ENCODE measurements at regions not wholly inside any gene's neighbourhood (a gene's known extent, or its start where the extent isn't known, plus 50 kb on each side); places are given as distances from the start of the nearest gene placed in this dataset.
"Not testable (repeated sequence)": the region's sequence is repeated elsewhere in the genome, so short reads cannot be mapped to it uniquely, and the experiment has no call there.

DNA sequence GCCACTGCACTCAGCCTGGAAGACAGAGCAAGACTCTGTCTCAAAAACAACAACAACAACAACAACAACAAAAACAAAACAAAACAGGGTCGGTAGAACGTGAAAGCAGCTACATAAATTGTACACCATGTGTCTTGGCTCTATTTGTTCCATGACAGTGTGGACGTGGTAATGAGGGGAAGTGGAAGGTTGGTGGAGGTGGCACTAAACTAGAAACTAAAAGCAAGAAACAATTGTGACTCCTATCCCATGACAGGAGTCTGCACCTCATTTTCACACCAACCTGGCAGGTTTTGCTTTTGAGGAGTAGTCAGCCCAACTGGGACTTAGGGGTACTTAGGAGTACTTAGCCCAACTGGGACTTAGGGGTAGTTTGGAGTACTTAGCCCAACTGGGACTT, 62.5 kb upstream of the MRPS9 start:
- no peaks in the 10 kb centered on the region for H3K27me3 ChIP-seq (ENCODE audit: insufficient read depth, poor library complexity, severe bottlenecking)
- no peaks in the 10 kb centered on the region for H3K9me3 ChIP-seq (ENCODE audit: severe bottlenecking)
- no peak overlapping the region for H3K4me3 ChIP-seq (ENCODE audit: severe bottlenecking)
- no peak for DNase-seq (ENCODE audit: low spot score)
- H3K36me3 ChIP-seq (ENCODE audit: low read depth), result no peaks in the 10 kb centered on the region
- no peak for ATAC-seq (ENCODE audit: low read depth)
- H3K4me1 ChIP-seq (ENCODE audit: insufficient read depth, poor library complexity, severe bottlenecking), result no peaks in the 10 kb centered on the region
- H3K27ac ChIP-seq (ENCODE audit: poor library complexity, severe bottlenecking), result no peak overlapping the region
- no peak for TF ChIP-seq CTCF (IDR thresholded peaks at IDR 0.05; ENCODE audit: poor library complexity, severe bottlenecking)

- ATAC-seq (ENCODE audit: low read depth), result no peak
- Histone ChIP-seq H3K9me3 (ENCODE audit: severe bottlenecking) (no peaks in the 10 kb centered on the region), H3K27me3 (ENCODE audit: insufficient read depth, poor library complexity, severe bottlenecking) (no peaks in the 10 kb centered on the region), H3K4me1 (ENCODE audit: insufficient read depth, poor library complexity, severe bottlenecking) (no peaks in the 10 kb centered on the region), H3K27ac (ENCODE audit: poor library complexity, severe bottlenecking) (no peak overlapping the region), H3K36me3 (ENCODE audit: low read depth) (no peaks in the 10 kb centered on the region), H3K4me3 (ENCODE audit: severe bottlenecking) (no peak overlapping the region)
- no peak for DNase-seq (ENCODE audit: low spot score)
- TF ChIP-seq CTCF (IDR thresholded peaks at IDR 0.05; ENCODE audit: poor library complexity, severe bottlenecking), result no peak
Measured at GRCh38 chr2:104975851-104976250, 62.0 kb upstream of the MRPS9 start.

DNA sequence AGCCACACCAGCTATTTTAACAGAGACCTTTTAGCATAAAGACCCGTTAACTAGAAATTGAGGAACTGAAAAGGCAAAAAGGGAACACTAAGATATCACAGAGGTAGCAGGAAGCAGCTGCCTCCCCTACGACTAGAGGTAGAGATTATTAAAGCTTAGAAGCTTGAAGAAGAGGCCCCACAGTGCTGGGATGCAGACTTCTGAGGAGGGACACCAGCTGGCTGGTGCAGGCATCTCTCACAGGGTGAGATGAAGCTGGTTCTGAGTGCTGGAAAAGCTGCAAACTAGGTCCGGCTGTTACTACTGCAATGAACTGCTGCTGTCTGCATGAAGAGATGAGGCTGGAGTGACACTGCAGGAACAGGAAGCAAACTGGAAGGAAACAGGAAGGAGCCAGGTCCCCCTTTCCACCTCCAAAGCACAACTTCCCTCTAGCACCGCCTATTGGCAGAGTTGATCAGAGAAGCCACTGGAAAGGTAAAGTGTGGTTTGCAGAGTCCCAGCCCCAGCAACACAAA, 61.2 kb upstream of the MRPS9 start:
- H3K36me3 ChIP-seq (ENCODE audit: low read depth), result no peaks in the 10 kb centered on the region
- no peak overlapping the region for H3K4me3 ChIP-seq (ENCODE audit: severe bottlenecking)
- no peak for ATAC-seq (ENCODE audit: low read depth)
- H3K9me3 ChIP-seq (ENCODE audit: severe bottlenecking), result no peaks in the 10 kb centered on the region
- no peaks in the 10 kb centered on the region for H3K4me1 ChIP-seq (ENCODE audit: insufficient read depth, poor library complexity, severe bottlenecking)
- DNase-seq (ENCODE audit: low spot score), result no peak
- H3K27me3 ChIP-seq (ENCODE audit: insufficient read depth, poor library complexity, severe bottlenecking), result no peaks in the 10 kb centered on the region
- no peak overlapping the region for H3K27ac ChIP-seq (ENCODE audit: poor library complexity, severe bottlenecking)
- peak; percentile 19 for TF ChIP-seq CTCF (IDR thresholded peaks at IDR 0.05; ENCODE audit: poor library complexity, severe bottlenecking)

DNA sequence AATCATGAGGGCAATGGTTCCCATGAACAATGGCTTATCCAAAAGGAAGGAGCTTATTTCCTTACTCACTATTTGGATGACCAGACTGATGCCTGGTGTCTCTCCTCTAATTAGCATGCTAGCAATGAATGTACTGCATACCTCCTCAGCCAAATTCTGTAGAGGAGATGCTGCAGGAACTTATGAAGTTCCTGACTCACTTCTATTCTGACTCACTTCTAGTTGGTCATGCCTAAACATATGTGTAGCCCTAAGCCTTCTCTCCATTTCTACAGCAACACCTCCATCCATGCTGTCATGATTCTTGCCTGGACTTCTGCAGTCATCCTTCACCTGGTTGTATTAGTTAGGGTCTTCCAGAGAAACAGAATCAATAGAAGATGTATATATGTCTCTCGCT, 59.9 kb upstream of the MRPS9 start:
- no peak for DNase-seq (ENCODE audit: low spot score)
- Histone ChIP-seq H3K36me3 (ENCODE audit: low read depth) (no peaks in the 10 kb centered on the region), H3K4me1 (ENCODE audit: insufficient read depth, poor library complexity, severe bottlenecking) (no peaks in the 10 kb centered on the region), H3K9me3 (ENCODE audit: severe bottlenecking) (no peaks in the 10 kb centered on the region), H3K4me3 (ENCODE audit: severe bottlenecking) (no peak overlapping the region), H3K27me3 (ENCODE audit: insufficient read depth, poor library complexity, severe bottlenecking) (peaks cover 2% of the 10 kb centered on the region), H3K27ac (ENCODE audit: poor library complexity, severe bottlenecking) (no peak overlapping the region)
- TF ChIP-seq CTCF (IDR thresholded peaks at IDR 0.05; ENCODE audit: poor library complexity, severe bottlenecking), result no peak
- no peak for ATAC-seq (ENCODE audit: low read depth)

GRCh38 chr2:104979786-104980185, 58.1 kb upstream of the MRPS9 start:
- H3K36me3 ChIP-seq (ENCODE audit: low read depth); H3K9me3 ChIP-seq (ENCODE audit: severe bottlenecking); H3K27ac ChIP-seq (ENCODE audit: poor library complexity, severe bottlenecking); DNase-seq (ENCODE audit: low spot score); H3K4me1 ChIP-seq (ENCODE audit: insufficient read depth, poor library complexity, severe bottlenecking); H3K4me3 ChIP-seq (ENCODE audit: severe bottlenecking); H3K27me3 ChIP-seq (ENCODE audit: insufficient read depth, poor library complexity, severe bottlenecking): not testable (repeated sequence)
- peak; percentile 58; the same call in 2 of the 3 replicates for ATAC-seq (ENCODE audit: low read depth)
